ENCODE measurements at regions not wholly inside any gene's neighbourhood (a gene's known extent, or its start where the extent isn't known, plus 50 kb on each side); places are given as distances from the start of the nearest gene placed in this dataset.

DNA sequence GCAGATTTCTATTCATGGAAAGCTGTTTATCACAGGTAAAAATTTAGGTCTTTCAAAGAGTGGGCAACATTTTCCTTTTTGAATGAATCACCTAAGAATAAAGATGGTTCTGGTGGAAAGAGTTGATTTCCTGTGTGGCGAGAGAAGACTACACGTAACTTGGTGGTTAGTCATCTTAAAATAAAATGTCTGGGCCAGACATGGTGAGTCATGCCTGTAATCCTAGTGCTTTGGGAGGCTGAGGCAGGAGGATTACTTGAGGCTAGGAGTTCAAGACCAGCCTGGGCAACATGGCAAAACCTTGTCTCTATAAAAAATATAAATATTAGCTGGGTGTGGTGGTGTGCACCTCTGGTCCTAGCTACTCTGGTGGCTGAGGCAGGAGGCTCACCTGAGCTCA is 65.7 kb downstream of the DISP1 start:
- no peak for TF ChIP-seq CTCF (IDR thresholded peaks at IDR 0.05; ENCODE audit: borderline replicate concordance, extremely low read depth, low read length, poor library complexity, severe bottlenecking)
- no peak for TF ChIP-seq EZH2 (IDR thresholded peaks at IDR 0.05; ENCODE audit: borderline replicate concordance, low read depth, low read length, severe bottlenecking)

Data from DND-41 (cell line).